CD4-positive, alpha-beta T cell treated with Interleukin-4 for 1 hour (primary cell): ENCODE measurements at regions not wholly inside any gene's neighbourhood (a gene's known extent, or its start where the extent isn't known, plus 50 kb on each side); places are given as distances from the start of the nearest gene placed in this dataset.
A peak's percentile ranks its signal among the peaks of the same experiment; 100 is the strongest.

ENCODE experiments used
- DNase-seq, 2 donors: peaks; one replicate each; pipeline ENCODE4 v3.0.0-alpha.2; 2020 to 2022

- no peak for DNase-seq
These were observed 326.6 kb upstream of the B3GALT2 start for GRCh38 chr1:193513032-193513431.

DNA sequence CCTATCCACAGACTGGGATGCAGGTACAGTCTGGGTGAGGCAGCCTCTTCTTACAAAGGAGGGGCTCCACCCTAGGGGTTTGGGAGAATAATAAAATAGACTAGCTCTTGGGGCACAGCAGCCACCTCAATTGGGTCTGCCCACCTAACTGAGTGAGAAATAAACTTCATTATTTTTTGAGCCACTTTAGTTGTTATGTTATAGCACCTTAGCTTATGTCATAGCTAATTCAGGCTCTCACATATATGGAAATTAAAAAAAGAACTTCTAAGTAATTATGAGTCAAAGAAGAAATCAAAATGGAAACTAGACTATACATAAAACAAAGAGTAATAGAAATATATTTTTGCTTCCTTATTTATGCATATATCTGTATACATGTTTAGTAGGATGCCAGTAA, 318.5 kb upstream of the B3GALT2 start:
- DNase-seq: no peak

- DNase-seq: no peak
These were observed 311.8 kb upstream of the B3GALT2 start for GRCh38 chr1:193498088-193498655.

- DNase-seq: no peak
These were observed 308.0 kb upstream of the B3GALT2 start for GRCh38 chr1:193494368-193494767.

DNA sequence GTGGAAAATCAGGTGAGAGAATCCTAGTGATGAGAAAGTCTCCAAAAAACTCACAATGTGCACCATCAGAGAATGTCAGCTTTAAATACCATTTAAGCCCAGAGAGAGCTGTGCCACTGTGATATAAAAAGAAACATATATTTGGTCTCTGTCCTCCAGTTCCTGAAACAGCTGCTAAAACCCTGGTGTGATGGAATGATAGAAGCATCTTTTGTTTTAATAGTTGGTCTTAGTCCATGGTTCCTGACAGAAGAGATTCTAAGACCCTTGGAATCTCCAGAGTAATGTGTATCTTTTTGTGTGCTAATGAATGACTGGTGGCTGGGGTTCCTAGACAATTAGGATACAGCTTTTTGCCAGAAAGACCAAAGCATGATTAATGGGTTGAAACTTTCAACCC, 302.8 kb upstream of the B3GALT2 start:
- no peak for DNase-seq

GRCh38 chr1:193487722-193488121, 301.3 kb upstream of the B3GALT2 start:
- DNase-seq: no peak

GRCh38 chr1:193486671-193487229, 300.3 kb upstream of the B3GALT2 start:
- DNase-seq: no peak

GRCh38 chr1:193480755-193481154, 294.3 kb upstream of the B3GALT2 start:
- no peak for DNase-seq

GRCh38 chr1:193479187-193479586, 292.8 kb upstream of the B3GALT2 start:
- DNase-seq: peak; percentile 84 to 90

DNA sequence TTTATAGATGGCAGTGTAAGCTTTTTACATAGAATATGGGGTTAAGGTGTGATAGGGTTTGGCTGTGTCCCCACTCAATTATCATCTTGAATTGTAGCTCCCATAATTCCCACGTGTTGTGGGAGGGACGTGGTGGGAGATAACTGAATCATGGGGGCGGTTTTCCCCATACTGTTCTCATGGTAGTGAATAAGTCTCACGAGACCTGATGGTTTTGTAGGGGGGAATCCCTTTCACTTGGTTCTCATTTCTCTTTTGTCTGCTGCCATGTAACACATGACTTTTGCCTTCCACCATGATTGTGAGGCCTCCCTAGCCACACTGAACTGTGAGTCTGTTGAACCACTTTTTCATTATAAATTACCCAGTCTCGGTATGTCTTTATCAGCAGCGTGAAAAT, 290.3 kb upstream of the B3GALT2 start:
- DNase-seq: no peak

GRCh38 chr1:193473932-193474331, 287.5 kb upstream of the B3GALT2 start:
- no peak for DNase-seq

- no peak for DNase-seq
These were observed 286.5 kb upstream of the B3GALT2 start for GRCh38 chr1:193472838-193473398.

DNA sequence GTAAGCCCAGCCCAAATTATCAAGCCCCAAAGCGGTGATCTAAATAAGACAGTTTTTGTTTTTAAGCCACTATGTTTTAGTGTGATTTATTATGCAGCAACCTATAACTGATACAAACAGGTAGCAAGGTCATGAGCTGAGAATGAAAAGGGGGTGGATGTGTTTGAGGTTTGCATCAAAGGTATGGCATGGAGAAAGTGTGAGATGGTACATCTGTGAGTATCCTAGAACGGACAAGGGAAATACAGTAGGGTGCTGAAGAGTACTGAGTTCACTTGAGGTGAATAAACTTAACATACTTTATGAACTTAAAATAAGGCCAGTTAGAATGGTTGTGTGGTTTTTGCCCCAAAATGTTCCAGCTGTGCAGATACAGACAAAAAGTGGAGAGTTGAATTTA, 286.0 kb upstream of the B3GALT2 start:
- no peak for DNase-seq

DNA sequence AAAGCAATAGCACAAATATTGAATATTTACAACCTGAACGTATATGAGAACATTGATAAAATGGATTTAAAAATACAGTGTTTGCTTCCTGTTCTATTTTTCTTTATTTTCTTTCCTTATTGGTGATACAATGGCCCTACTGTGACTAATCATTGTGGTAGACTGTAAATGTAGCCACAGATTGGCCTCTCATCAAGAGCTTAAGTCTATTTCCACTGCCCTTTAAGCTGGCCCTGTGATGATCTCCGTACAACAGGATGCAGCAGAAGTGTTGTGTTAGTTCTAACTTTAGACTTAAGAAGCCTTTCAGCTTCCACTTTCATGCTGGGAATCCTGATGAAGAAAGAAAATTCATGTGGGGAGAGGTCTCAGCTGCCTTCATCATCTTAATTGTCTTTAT, 285.6 kb upstream of the B3GALT2 start:
- DNase-seq: no peak

DNA sequence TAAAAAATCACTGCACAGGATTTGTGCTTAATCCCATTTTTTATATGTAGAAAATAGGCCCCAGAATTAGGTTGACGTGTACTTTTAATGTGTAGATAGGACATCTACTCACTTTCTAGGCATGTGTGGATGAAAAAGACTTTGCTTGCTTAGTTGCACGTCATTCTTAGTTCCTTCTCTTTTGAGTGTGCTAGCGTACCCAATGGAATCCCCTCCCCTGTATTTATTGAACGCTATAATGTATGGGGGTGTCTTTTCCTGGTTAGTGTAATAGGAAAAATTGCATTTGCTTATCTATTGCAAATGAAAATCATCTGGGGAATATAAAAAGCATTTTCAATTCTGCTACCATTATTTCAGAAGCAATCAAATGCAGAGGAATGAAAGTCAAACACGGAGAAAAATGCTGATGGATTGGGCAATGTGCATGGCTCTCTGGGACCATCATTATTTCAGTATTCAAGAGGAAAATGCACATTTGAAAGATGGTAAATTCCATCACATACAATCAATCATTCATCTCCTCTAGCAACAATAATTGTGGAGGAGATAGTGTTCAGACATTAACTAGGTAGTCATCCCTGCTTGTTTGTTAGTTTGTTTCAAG, 277.0 kb upstream of the B3GALT2 start:
- DNase-seq: no peak

DNA sequence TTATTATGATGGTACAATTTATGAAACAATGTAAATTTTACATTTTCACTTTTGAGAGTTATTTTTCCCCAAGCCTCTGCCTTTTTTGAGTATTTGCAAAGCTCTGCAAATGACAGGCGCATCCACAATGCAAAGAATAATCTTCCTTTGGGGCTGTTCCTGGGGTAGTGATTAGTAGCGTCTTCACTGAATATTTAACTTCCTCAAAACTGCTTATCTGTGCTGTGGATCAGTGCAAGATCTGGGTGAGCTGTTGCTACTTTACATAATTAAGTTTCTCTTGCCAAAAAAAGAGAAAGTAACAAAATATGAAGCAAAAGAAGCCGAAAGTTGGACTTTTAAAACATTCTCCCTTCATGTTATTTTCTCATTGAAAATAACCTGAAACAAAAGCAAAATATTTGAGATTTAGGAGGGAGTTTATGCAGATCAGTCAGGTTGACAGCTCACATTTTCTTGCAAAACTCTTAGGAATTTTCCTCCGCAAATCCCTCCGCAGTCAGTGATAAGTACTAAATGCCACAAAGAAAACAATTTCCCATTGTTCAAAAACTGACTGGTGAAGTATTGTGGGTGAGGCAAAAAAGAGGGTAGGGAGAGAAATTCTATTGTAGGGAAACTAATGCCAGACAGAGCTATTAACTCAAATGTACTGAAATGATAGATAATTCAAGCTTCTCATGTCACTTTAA, 276.4 kb upstream of the B3GALT2 start:
- peak in 1 of 2 donors; percentile 52 for DNase-seq

DNA sequence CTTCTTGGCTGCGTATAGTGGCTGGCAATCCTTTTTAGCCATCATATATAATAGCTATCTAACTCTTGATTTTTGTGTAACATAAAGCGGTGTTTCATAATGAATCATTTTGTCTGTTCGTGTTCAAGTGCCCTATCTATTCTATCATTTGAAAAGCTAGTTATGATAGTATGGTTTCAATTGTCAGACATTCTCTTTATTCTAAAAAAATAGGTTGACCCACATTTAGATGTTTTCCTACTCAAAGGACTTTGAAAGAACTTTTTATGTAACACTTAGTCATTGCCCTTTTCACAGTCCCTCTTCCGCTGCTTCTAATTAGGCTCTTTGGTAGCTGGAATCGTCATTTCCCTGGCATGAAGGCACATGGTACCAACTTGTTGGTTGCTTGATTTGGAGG, 272.2 kb upstream of the B3GALT2 start:
- DNase-seq: peak; percentile 17 to 78

GRCh38 chr1:193457676-193458075, 271.3 kb upstream of the B3GALT2 start:
- DNase-seq: peak; percentile 33 to 80

DNA sequence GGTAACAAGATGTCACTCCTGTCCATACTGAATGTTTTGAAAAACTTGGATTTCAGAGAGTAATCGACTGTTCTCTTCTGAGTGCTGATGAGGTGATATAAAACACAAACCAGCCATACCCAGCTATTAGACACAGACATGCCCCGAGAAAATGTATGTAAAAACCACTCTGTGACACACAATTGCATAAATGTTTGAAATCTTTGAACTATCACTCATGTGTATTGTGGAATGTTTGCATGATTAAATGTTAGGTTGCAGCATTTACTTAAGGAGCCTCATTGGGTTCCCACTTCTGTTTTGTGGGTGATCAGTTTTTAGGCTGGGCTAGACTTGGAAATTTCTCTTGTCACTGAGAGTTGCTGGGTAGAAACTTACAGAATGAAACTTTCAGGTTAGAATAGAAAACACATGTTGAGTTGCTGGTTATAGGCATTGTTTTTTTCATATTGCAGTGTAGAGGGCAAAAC, 270.4 kb upstream of the B3GALT2 start:
- DNase-seq: no peak

DNA sequence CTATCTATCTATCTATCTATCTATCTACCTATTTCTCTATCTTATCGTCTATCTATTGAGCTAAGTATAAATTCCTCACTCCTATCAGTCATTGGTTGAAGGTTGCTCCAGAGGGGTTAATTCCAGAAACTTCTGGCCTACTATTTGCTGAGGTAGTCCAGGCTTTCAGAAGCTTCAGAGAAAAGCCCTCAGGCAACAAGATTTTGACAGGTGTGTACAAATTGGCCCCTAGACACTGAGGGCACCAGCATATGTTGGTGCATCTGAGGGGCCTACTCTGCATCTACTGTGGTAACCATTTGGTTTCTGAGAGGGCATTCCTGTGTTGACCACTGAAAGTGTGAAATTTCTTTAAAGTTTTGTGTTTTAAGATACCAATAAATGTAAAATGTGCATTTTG, 265.2 kb upstream of the B3GALT2 start:
- no peak for DNase-seq

DNA sequence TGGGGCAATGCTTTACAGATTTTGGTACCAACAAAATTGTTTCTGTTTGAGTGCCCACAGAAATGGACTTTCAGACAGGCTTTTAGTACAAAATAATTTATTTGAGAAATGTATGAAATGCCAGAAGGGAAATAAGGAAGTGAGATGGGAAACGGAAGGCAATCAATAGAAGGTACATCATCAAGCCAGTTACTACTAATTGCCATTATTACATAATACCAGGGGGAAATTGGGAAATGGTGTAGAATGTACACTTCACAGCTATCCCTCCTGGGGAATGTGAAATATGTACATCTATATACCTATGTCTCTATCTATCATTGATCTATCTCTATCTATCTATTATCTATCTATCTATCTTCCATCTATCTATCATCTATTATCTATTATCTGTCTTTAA, 264.6 kb upstream of the B3GALT2 start:
- DNase-seq: no peak

DNA sequence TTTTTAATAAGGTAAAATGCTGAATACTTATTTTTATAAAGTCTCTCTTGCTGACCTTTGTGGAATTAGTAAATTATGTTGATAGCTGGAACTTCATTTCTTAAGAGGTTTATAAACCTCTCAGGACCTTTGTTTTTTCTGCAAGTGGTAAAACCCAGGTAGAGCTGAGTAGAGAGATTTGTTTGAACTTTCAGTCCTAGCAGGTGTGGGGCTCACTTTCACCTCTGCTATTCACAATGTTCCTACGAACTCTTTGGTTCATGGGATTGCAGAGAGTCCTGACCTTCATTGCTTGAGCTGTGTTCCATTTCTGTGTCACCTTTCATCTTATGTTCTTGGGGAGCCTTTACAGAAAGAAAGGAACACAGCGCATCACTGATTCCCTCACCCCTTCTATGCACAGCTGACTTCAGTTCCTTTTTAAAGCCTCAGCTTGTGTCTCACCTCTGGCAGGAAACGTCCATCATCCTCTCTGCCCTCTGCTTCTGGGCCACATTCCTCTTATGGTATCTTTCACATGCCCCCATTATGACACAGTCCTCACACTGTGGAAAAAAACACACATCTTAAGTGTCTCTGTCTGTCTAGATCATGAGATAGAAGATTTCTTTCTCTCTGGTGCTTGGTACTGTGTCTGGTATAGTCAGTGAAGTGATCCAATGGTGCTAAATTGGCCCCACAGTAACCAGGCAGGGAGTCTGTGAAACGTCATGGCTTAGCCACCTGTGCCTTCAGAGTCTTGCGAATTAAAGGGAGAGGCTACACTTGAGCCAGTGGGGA, 262.5 kb upstream of the B3GALT2 start:
- DNase-seq: peak; percentile 36 to 51

DNA sequence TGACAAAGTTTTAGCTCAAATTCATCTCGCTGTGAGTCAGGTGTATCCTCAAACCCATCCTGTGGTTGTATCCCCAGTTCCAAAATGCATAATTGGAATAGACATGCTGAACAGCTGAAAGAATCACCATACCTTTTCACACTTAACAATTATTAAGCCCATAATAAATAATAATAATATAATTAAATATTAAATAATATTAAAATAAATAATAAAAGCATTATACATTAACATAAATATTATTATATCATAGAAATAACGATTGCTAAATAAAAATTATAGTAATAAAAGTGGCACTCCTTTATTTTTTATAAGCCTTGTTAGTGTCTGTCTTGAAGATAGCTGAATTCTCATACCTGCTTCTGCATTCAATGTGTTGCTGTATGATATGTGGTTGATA, 257.5 kb upstream of the B3GALT2 start:
- no peak for DNase-seq
